ENCODE measurements at regions not wholly inside any gene's neighbourhood (a gene's known extent, or its start where the extent isn't known, plus 50 kb on each side); places are given as distances from the start of the nearest gene placed in this dataset.

GRCh38 chr4:122229857-122230256 is 77.7 kb downstream of the BLTP1 start:
- no peaks in the 10 kb centered on the region for H3K36me3 ChIP-seq (replicated peaks; ENCODE audit: low read depth, low read length)
- no peaks in the 10 kb centered on the region for H3K4me1 ChIP-seq (ENCODE audit: low read length)
- H3K27me3 ChIP-seq (ENCODE audit: low read depth, low read length), result no peaks in the 10 kb centered on the region
- H4K20me1 ChIP-seq (ENCODE audit: insufficient read depth, low read length), result no peaks in the 10 kb centered on the region
- no peak for TF ChIP-seq CTCF (IDR thresholded peaks at IDR 0.05; ENCODE audit: low read depth, low read length)
- no peak for TF ChIP-seq EZH2phosphoT487 (IDR thresholded peaks at IDR 0.05; ENCODE audit: low read depth)
- no peak overlapping the region for H3K4me3 ChIP-seq (ENCODE audit: low read length)
- H3K9me3 ChIP-seq (ENCODE audit: insufficient read depth, low read length), result no peaks in the 10 kb centered on the region
- no peak overlapping the region for H3K4me2 ChIP-seq (ENCODE audit: low read length)
- H3K27ac ChIP-seq (ENCODE audit: low read length), result no peak overlapping the region
- no peaks in the 10 kb centered on the region for H3K79me2 ChIP-seq (ENCODE audit: low read length)
- H2AFZ ChIP-seq (ENCODE audit: low read depth, low read length), result no peak overlapping the region
- H3K9ac ChIP-seq (ENCODE audit: low read length), result no peak overlapping the region

DNA sequence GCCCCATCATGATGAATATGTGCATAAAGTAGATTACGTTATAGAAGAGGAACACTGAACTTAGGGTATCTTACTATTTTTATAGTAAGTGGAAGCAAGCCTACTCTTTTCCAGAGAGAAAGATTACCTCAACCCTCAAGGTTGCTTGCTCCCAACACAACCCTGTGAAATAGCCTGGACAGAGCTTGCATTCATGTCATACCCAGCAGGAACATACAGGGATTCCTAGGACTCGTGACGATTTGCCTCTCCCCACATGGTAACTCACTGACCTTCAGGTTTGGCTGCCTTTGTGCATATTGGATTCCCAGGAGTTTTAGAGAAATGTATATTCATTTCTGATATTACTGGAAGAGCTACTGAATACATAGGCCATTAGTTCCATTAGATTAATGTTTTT is 80.5 kb downstream of the BLTP1 start:
- Histone ChIP-seq H4K20me1 (ENCODE audit: insufficient read depth, low read length) (no peaks in the 10 kb centered on the region), H3K4me2 (ENCODE audit: low read length) (no peak overlapping the region), H2AFZ (ENCODE audit: low read depth, low read length) (no peak overlapping the region), H3K9me3 (ENCODE audit: insufficient read depth, low read length) (no peaks in the 10 kb centered on the region), H3K79me2 (ENCODE audit: low read length) (no peaks in the 10 kb centered on the region), H3K4me3 (ENCODE audit: low read length) (no peak overlapping the region), H3K4me1 (ENCODE audit: low read length) (no peaks in the 10 kb centered on the region), H3K27ac (ENCODE audit: low read length) (no peak overlapping the region), H3K9ac (ENCODE audit: low read length) (no peak overlapping the region), H3K36me3 (replicated peaks; ENCODE audit: low read depth, low read length) (no peaks in the 10 kb centered on the region), H3K27me3 (ENCODE audit: low read depth, low read length) (no peaks in the 10 kb centered on the region)
- TF ChIP-seq EZH2phosphoT487 (IDR thresholded peaks at IDR 0.05; ENCODE audit: low read depth) (no peak), CTCF (IDR thresholded peaks at IDR 0.05; ENCODE audit: low read depth, low read length) (no peak)

- Histone ChIP-seq H3K4me3 (ENCODE audit: low read length) (no peak overlapping the region), H3K79me2 (ENCODE audit: low read length) (no peaks in the 10 kb centered on the region), H3K36me3 (replicated peaks; ENCODE audit: low read depth, low read length) (peaks cover 3% of the 10 kb centered on the region), H4K20me1 (ENCODE audit: insufficient read depth, low read length) (no peaks in the 10 kb centered on the region), H3K27me3 (ENCODE audit: low read depth, low read length) (no peaks in the 10 kb centered on the region), H2AFZ (ENCODE audit: low read depth, low read length) (no peak overlapping the region), H3K9me3 (ENCODE audit: insufficient read depth, low read length) (no peaks in the 10 kb centered on the region), H3K4me2 (ENCODE audit: low read length) (no peak overlapping the region), H3K4me1 (ENCODE audit: low read length) (no peaks in the 10 kb centered on the region), H3K9ac (ENCODE audit: low read length) (no peak overlapping the region), H3K27ac (ENCODE audit: low read length) (no peak overlapping the region)
- no peak for TF ChIP-seq CTCF (IDR thresholded peaks at IDR 0.05; ENCODE audit: low read depth, low read length)
- no peak for TF ChIP-seq EZH2phosphoT487 (IDR thresholded peaks at IDR 0.05; ENCODE audit: low read depth)
Measured at GRCh38 chr4:122234686-122235085, 82.6 kb downstream of the BLTP1 start.

- no peak overlapping the region for H3K4me2 ChIP-seq (ENCODE audit: low read length)
- no peak overlapping the region for H3K27ac ChIP-seq (ENCODE audit: low read length)
- H3K9ac ChIP-seq (ENCODE audit: low read length), result no peak overlapping the region
- no peaks in the 10 kb centered on the region for H4K20me1 ChIP-seq (ENCODE audit: insufficient read depth, low read length)
- H3K27me3 ChIP-seq (ENCODE audit: low read depth, low read length), result no peaks in the 10 kb centered on the region
- no peaks in the 10 kb centered on the region for H3K4me1 ChIP-seq (ENCODE audit: low read length)
- no peak overlapping the region for H2AFZ ChIP-seq (ENCODE audit: low read depth, low read length)
- TF ChIP-seq EZH2phosphoT487 (IDR thresholded peaks at IDR 0.05; ENCODE audit: low read depth), result no peak
- TF ChIP-seq CTCF (IDR thresholded peaks at IDR 0.05; ENCODE audit: low read depth, low read length), result no peak
- H3K36me3 ChIP-seq (replicated peaks; ENCODE audit: low read depth, low read length), result no peaks in the 10 kb centered on the region
- H3K9me3 ChIP-seq (ENCODE audit: insufficient read depth, low read length), result no peaks in the 10 kb centered on the region
- no peak overlapping the region for H3K4me3 ChIP-seq (ENCODE audit: low read length)
- H3K79me2 ChIP-seq (ENCODE audit: low read length), result no peaks in the 10 kb centered on the region
Measured at GRCh38 chr4:122243785-122244184, 91.7 kb downstream of the BLTP1 start.
